IMR-90 (cell line): ENCODE measurements at regions not wholly inside any gene's neighbourhood (a gene's known extent, or its start where the extent isn't known, plus 50 kb on each side); places are given as distances from the start of the nearest gene placed in this dataset.

Experiments
- ATAC-seq: fragments of 200-7000 bp; cut with Tn5 transposase; 2 replicates; pipeline ENCODE4 v1.9.1; 2020; ENCODE audit warnings: low read depth, mild to moderate bottlenecking, moderate library complexity
- BruUV-seq: library from RNA; stranded (reverse); fragments of 400-500 nt; replicated peaks from 2 replicates; lab custom pipeline; 2021; lab: Mats Ljungman, UMichigan
- CTCF ChIA-PET: fragments of 300-600 bp; formaldehyde crosslinking; extraction: SDS; loops from one replicate; lab custom pipeline; 2021; ENCODE audit warnings: antibody characterized with exemption; lab: Yijun Ruan, JAX
- POLR2A ChIA-PET: fragments of 300-600 bp; sonication (Branson Sonifier 250); formaldehyde crosslinking; loops from one replicate; lab custom pipeline; 2022; ENCODE audit warnings: antibody characterized with exemption; ENCODE audit not compliant: unreplicated experiment; lab: Charles Lee
- DNase-seq: peaks from one replicate; pipeline ENCODE4 v3.0.0; 2013
- H2AFZ ChIP-seq: replicated peaks from 2 replicates; pipeline ENCODE3; 2013; ENCODE audit warnings: low read length, mild to moderate bottlenecking; ENCODE audit not compliant: poor library complexity
- H2AK5ac ChIP-seq: 2 replicates; pipeline ENCODE4 v1.6.1; 2013; ENCODE audit warnings: low read depth, low read length, inconsistent platforms
- H2AK9ac ChIP-seq: replicated peaks from 2 replicates; pipeline ENCODE3; 2013; ENCODE audit warnings: mild to moderate bottlenecking, low read depth, low read length, moderate library complexity; ENCODE audit not compliant: poor library complexity
- H2BK120ac ChIP-seq: 2 replicates; pipeline ENCODE4 v1.6.1; 2013; ENCODE audit warnings: low read depth, low read length, inconsistent platforms
- H2BK15ac ChIP-seq: 3 replicates; pipeline ENCODE4 v1.6.1; 2013; ENCODE audit warnings: low read depth, low read length, inconsistent platforms
- H2BK20ac ChIP-seq: 2 replicates; pipeline ENCODE4 v1.6.1; 2013; ENCODE audit warnings: low read depth, mild to moderate bottlenecking, inconsistent platforms, low read length, moderate library complexity
- H2BK5ac ChIP-seq: 2 replicates; pipeline ENCODE4 v1.6.1; 2013; ENCODE audit warnings: mild to moderate bottlenecking, low read depth, low read length, inconsistent platforms; ENCODE audit not compliant: poor library complexity, severe bottlenecking
- H3K14ac ChIP-seq: replicated peaks from 2 replicates; pipeline ENCODE4 v1.6.1; 2013; ENCODE audit warnings: low read depth, low read length, inconsistent platforms
- H3K18ac ChIP-seq: 2 replicates; pipeline ENCODE4 v1.6.1; 2013; ENCODE audit warnings: low read depth, low read length, control low read depth
- H3K23ac ChIP-seq: 2 replicates; pipeline ENCODE4 v1.6.1; 2013; ENCODE audit warnings: low read depth, low read length, inconsistent platforms
- H3K27ac ChIP-seq: 2 replicates; pipeline ENCODE4 v1.5.1; 2013; ENCODE audit warnings: mild to moderate bottlenecking, control low read depth, low read length; ENCODE audit not compliant: insufficient read depth
- H3K27me3 ChIP-seq: 2 replicates; pipeline ENCODE4 v1.6.1; 2013; ENCODE audit warnings: low read length; ENCODE audit not compliant: control insufficient read depth, insufficient read depth
- H3K36me3 ChIP-seq: 2 replicates; pipeline ENCODE4 v1.6.1; 2013; ENCODE audit warnings: low read length, mixed read lengths; ENCODE audit not compliant: control insufficient read depth, insufficient read depth
- H3K4ac ChIP-seq: 2 replicates; pipeline ENCODE4 v1.6.1; 2013; ENCODE audit warnings: low read depth, low read length, inconsistent platforms
- H3K4me1 ChIP-seq: 2 replicates; pipeline ENCODE4 v1.6.1; 2013; ENCODE audit warnings: low read length, mixed read lengths; ENCODE audit not compliant: control insufficient read depth, insufficient read depth
- H3K4me2 ChIP-seq: 2 replicates; pipeline ENCODE4 v1.6.1; 2013; ENCODE audit warnings: low read depth, mild to moderate bottlenecking, control low read depth, low read length, moderate library complexity
- H3K4me3 ChIP-seq: 2 replicates; pipeline ENCODE4 v1.5.1; 2013; ENCODE audit warnings: low read depth, mild to moderate bottlenecking, control low read depth, low read length, moderate library complexity; ENCODE audit not compliant: insufficient read depth
- H3K56ac ChIP-seq: 2 replicates; pipeline ENCODE4 v1.6.1; 2013; ENCODE audit warnings: low read length, inconsistent platforms; ENCODE audit not compliant: insufficient read depth; ENCODE audit errors: extremely low read depth
- H3K79me1 ChIP-seq, 2 experiments: 2 replicates each; pipeline ENCODE4 v1.6.1; 2013; ENCODE audit warnings: low read length in 2 of 2, inconsistent platforms in 1 of 2, low read depth in 1 of 2
- H3K9ac ChIP-seq: 2 replicates; pipeline ENCODE4 v1.6.1; 2013; ENCODE audit warnings: low read depth, low read length, control low read depth
- H3K9me1 ChIP-seq: 2 replicates; pipeline ENCODE4 v1.6.1; 2013; ENCODE audit warnings: low read length, inconsistent platforms; ENCODE audit not compliant: insufficient read depth
- H3K9me3 ChIP-seq: 2 replicates; pipeline ENCODE4 v1.6.1; 2013; ENCODE audit warnings: low read length; ENCODE audit not compliant: control insufficient read depth, insufficient read depth
- H4K20me1 ChIP-seq: 2 replicates; pipeline ENCODE4 v1.6.1; 2013; ENCODE audit warnings: low read length, inconsistent platforms; ENCODE audit not compliant: insufficient read depth
- H4K5ac ChIP-seq: 2 replicates; pipeline ENCODE4 v1.6.1; 2013; ENCODE audit warnings: mild to moderate bottlenecking, low read depth, low read length, control low read depth
- H4K8ac ChIP-seq, 2 experiments: 2 replicates each; pipeline ENCODE4 v1.6.1; 2013; ENCODE audit warnings: low read depth in 2 of 2, low read length in 2 of 2, control low read depth in 1 of 2, inconsistent platforms in 1 of 2
- H4K91ac ChIP-seq: 2 replicates; pipeline ENCODE4 v1.6.1; 2013; ENCODE audit warnings: low read depth, low read length, inconsistent platforms; ENCODE audit not compliant: insufficient read depth
- BHLHE40 ChIP-seq: fragments of 150-350 bp; IDR thresholded peaks from 2 replicates; pipeline ENCODE4 v1.6.1; 2016; ENCODE audit warnings: mild to moderate bottlenecking, low read depth, low read length
- CEBPB ChIP-seq: IDR thresholded peaks from 2 replicates; pipeline ENCODE4 v1.6.1; 2012; ENCODE audit warnings: low read depth, low read length, improper control_type of control experiment
- CHD1 ChIP-seq: IDR thresholded peaks from 2 replicates; pipeline ENCODE4 v1.6.1; 2012; ENCODE audit warnings: low read depth, low read length, improper control_type of control experiment
- CTCF ChIP-seq: conservative IDR thresholded peaks from 2 replicates; pipeline ENCODE4 v1.5.1; 2012; ENCODE audit warnings: mild to moderate bottlenecking, low read depth, low read length, improper control_type of control experiment
- ELK1 ChIP-seq: fragments of 150-350 bp; IDR thresholded peaks from 2 replicates; pipeline ENCODE4 v1.6.1; 2016; ENCODE audit warnings: low read depth, mild to moderate bottlenecking, low read length, moderate library complexity, borderline replicate concordance
- FOS ChIP-seq: fragments of 150-350 bp; IDR thresholded peaks from 2 replicates; pipeline ENCODE4 v1.6.1; 2016; ENCODE audit warnings: low read depth, low read length
- MAFK ChIP-seq: IDR thresholded peaks from 2 replicates; pipeline ENCODE4 v1.6.1; 2012; ENCODE audit warnings: low read depth, low read length, improper control_type of control experiment
- MAZ ChIP-seq: IDR thresholded peaks from 2 replicates; pipeline ENCODE4 v1.6.1; 2012; ENCODE audit warnings: low read depth, mild to moderate bottlenecking, low read length, improper control_type of control experiment, moderate library complexity, borderline replicate concordance
- MXI1 ChIP-seq: IDR thresholded peaks from 2 replicates; pipeline ENCODE4 v1.6.1; 2012; ENCODE audit warnings: low read depth, mild to moderate bottlenecking, low read length, moderate library complexity, borderline replicate concordance
- NFE2L2 ChIP-seq: fragments of 150-350 bp; IDR thresholded peaks from 2 replicates; pipeline ENCODE4 v1.6.1; 2016; ENCODE audit warnings: low read depth, mild to moderate bottlenecking, low read length
- POLR2A ChIP-seq: IDR thresholded peaks from 2 replicates; pipeline ENCODE4 v1.6.1; 2012; ENCODE audit warnings: mild to moderate bottlenecking, low read depth, low read length
- RAD21 ChIP-seq: IDR thresholded peaks from 2 replicates; pipeline ENCODE4 v1.6.1; 2012; ENCODE audit warnings: low read length, improper control_type of control experiment
- RCOR1 ChIP-seq: IDR thresholded peaks from 2 replicates; pipeline ENCODE4 v1.6.1; 2012; ENCODE audit warnings: mild to moderate bottlenecking, low read length, improper control_type of control experiment; ENCODE audit not compliant: insufficient replicate concordance
- RFX5 ChIP-seq: IDR thresholded peaks from 2 replicates; pipeline ENCODE4 v1.8.0; 2012; ENCODE audit warnings: low read depth, mild to moderate bottlenecking, low read length, moderate library complexity
- SMC3 ChIP-seq: fragments of 150-350 bp; IDR thresholded peaks from 2 replicates; pipeline ENCODE4 v1.6.1; 2016; ENCODE audit warnings: low read depth, mild to moderate bottlenecking, antibody characterized with exemption, low read length, moderate library complexity
- USF2 ChIP-seq: fragments of 150-350 bp; IDR thresholded peaks from 2 replicates; pipeline ENCODE4 v1.6.1; 2017; ENCODE audit warnings: mild to moderate bottlenecking, antibody characterized with exemption, low read length, low read depth
- WGBS, 2 experiments: methylation state at CpG; one replicate each; pipeline versions ENCODE4 v1.1.5 to v1.1.7; 2013; ENCODE audit warnings: missing lambda C conversion rate in 2 of 2; ENCODE audit not compliant: insufficient read length in 1 of 2; ENCODE audit errors: extremely low coverage in 2 of 2; 5-methylcytosine and 5-hydroxymethylcytosine counted together
- dilution Hi-C: fragments of 300-500 bp; cut with HindIII; formaldehyde crosslinking; loops from one replicate; pipeline ENCODE4 v1.14.3; 2018; ENCODE audit warnings: low sequenced_read_pairs; ENCODE audit not compliant: unreplicated experiment
- in situ Hi-C: fragments of 300-500 bp; cut with MboI; formaldehyde crosslinking; loops from 3 replicates; pipeline ENCODE4 v1.14.3; 2019; ENCODE audit warnings: low sequenced_read_pairs, inconsistent platforms, mixed read lengths
- intact Hi-C: fragments of 100-400 bp; cut with micrococcal nuclease; formaldehyde crosslinking; loops from 2 replicates; pipeline ENCODE4 v1.10.0; 2022

- Histone ChIP-seq H2AK5ac (peak overlapping the region; percentile 100), H3K18ac (peak overlapping the region; percentile 99), H3K9me3 (peaks cover 5% of the 10 kb centered on the region; the same call in 1 of the 2 replicates), H3K4me3 (no peak overlapping the region), H3K27ac (peak overlapping the region; percentile 67), H3K4me1 (peaks cover 18% of the 10 kb centered on the region), H3K9ac (no peak overlapping the region), H3K56ac (peak overlapping the region; percentile 81), H2BK20ac (peak overlapping the region; percentile 99), H3K23ac (peak overlapping the region; percentile 99), H3K9me1 (peaks cover 10% of the 10 kb centered on the region), H2AFZ (peak overlapping the region; percentile 47), H4K91ac (peak overlapping the region; percentile 93), H3K14ac (peak overlapping the region; percentile 98), H2AK9ac (peak overlapping the region; percentile 23), H2BK120ac (peak overlapping the region; percentile 99), H2BK15ac (peak overlapping the region; percentile 100), H4K20me1 (no peaks in the 10 kb centered on the region), H3K27me3 (no peaks in the 10 kb centered on the region), H3K4ac (peak overlapping the region; percentile 99), H3K36me3 (no peaks in the 10 kb centered on the region), H3K79me1 (0 out of 4 replicates have a peak, but pooled peaks cover 0 to 5% of the 10 kb centered on the region in 2 experiments), H2BK5ac (peak overlapping the region; percentile 98), H4K5ac (peak overlapping the region; percentile 87), H4K8ac (peak overlapping the region; percentile 72 to 95; a peak in 3 of 4 replicates), H3K4me2 (no peak overlapping the region)
- 86% methylated on average over 1 of the region's 1 CpG; no CpG with 5 or more reads in 1 of the 2 experiments for WGBS, 2 experiments
- ATAC-seq (peak; percentile 25), DNase-seq (no peak)
- in situ Hi-C loops (no loop called here), intact Hi-C loops (no loop called here), dilution Hi-C loops (no loop called here)
- CTCF ChIA-PET, result no interaction called here
- TF ChIP-seq MXI1 (no peak), USF2 (no peak), RCOR1 (no peak), POLR2A (no peak), RFX5 (no peak), BHLHE40 (no peak), MAFK (no peak), NFE2L2 (no peak), ELK1 (no peak), RAD21 (no peak), FOS (no peak), CTCF (no peak), CEBPB (no peak), MAZ (no peak), CHD1 (no peak), SMC3 (no peak)
- BruUV-seq, result no TSS peak
- POLR2A ChIA-PET, result no interaction called here
Observed at GRCh38 chr20:4546342-4546741, 139.9 kb upstream of the PRNP start.
